Right lobe of liver (tissue), 6 donors: ENCODE measurements at regions not wholly inside any gene's neighbourhood (a gene's known extent, or its start where the extent isn't known, plus 50 kb on each side); places are given as distances from the start of the nearest gene placed in this dataset.

ENCODE experiments used
- ATAC-seq, 4 donors: fragments of 200-7000 bp; cut with Tn5 transposase; one replicate each; pipeline ENCODE4 v1.9.1; 2020; ENCODE audit warnings: mild to moderate bottlenecking in 4 of 4, moderate library complexity in 4 of 4
- DNase-seq, 3 donors: peaks; one replicate each; pipeline ENCODE4 v3.0.0-alpha.2; 2020
- H3K27ac ChIP-seq, 3 donors: fragments of 200-600 bp; one replicate each; pipeline ENCODE4 v1.8.0; 2022
- H3K27me3 ChIP-seq, 2 donors: fragments of 200-600 bp; one replicate each; pipeline ENCODE4 v1.8.0; 2022
- H3K36me3 ChIP-seq, 4 donors: fragments of 200-600 bp; sonication (generic) in 1 of 4; one replicate each; pipeline versions ENCODE4 v1.5.1 to v1.8.0; 2017 to 2022; ENCODE audit warnings: control low read depth in 1 of 4
- H3K4me1 ChIP-seq, 4 donors: fragments of 200-600 bp; sonication (generic) in 1 of 4; one replicate each; pipeline versions ENCODE4 v1.5.1 to v1.8.0; 2017 to 2022; ENCODE audit warnings: control low read depth in 1 of 4
- H3K4me3 ChIP-seq, 3 donors: fragments of 200-600 bp; one replicate each; pipeline ENCODE4 v1.8.0; 2022
- H3K9me3 ChIP-seq, 4 donors: fragments of 200-600 bp; sonication (generic) in 1 of 4; one replicate each; pipeline versions ENCODE4 v1.5.1 to v1.8.0; 2017 to 2022; ENCODE audit warnings: control low read depth in 1 of 4
- CTCF ChIP-seq, 4 donors: fragments of 200-600 bp in 3 of 4; fragments of 450-650 bp in 1 of 4; IDR thresholded peaks; one replicate each; pipeline versions ENCODE4 v1.5.1 to v1.8.0; 2016 to 2022; ENCODE audit warnings: antibody characterized with exemption in 4 of 4, mild to moderate bottlenecking in 2 of 4
- POLR2A ChIP-seq: fragments of 450-650 bp; IDR thresholded peaks from one replicate; pipeline ENCODE4 v1.6.1; 2017; ENCODE audit warnings: antibody characterized with exemption, mild to moderate bottlenecking
- WGBS: methylation state at CpG from one replicate; pipeline ENCODE4 v1.1.6; 2018; ENCODE audit warnings: low coverage, low lambda C conversion rate; ENCODE audit not compliant: insufficient coverage; ENCODE audit errors: missing lambda C conversion rate; 5-methylcytosine and 5-hydroxymethylcytosine counted together
- intact Hi-C, 2 donors: fragments of 100-400 bp; cut with DNase I; formaldehyde crosslinking; loops; one replicate each; pipeline versions ENCODE4 v1.11.2 to v1.14.1; 2022
- donor health status: DM: no; HTN: yes; CAD: no.
- donor health status: DM: no; HTN: no; CAD: no.
- donor health status: DM: no; HTN: no; CAD: no.
- donor health status: DM: no; HTN: yes; CAD: no.
- donor health status: DM: no; HTN: yes; CAD: no.

- no peaks in the 10 kb centered on the region for H3K9me3 ChIP-seq
- no peak for ATAC-seq
These were observed 133.5 kb upstream of the UFM1 start for GRCh38 chr13:38216181-38216580.

GRCh38 chr13:38213314-38213713 lies 136.3 kb upstream of the UFM1 start:
- no peaks in the 10 kb centered on the region for H3K4me1 ChIP-seq
- H3K4me3 ChIP-seq, result no peak overlapping the region
- WGBS, result 73% methylated on average over 1 of the region's 1 CpG
- no peak for ATAC-seq
- no peaks in the 10 kb centered on the region for H3K36me3 ChIP-seq
- TF ChIP-seq CTCF (IDR thresholded peaks at IDR 0.05), result no peak
- no peak for TF ChIP-seq POLR2A
- H3K27ac ChIP-seq, result no peak overlapping the region
- H3K27me3 ChIP-seq, result no peaks in the 10 kb centered on the region
- H3K9me3 ChIP-seq, result no peaks in the 10 kb centered on the region
- DNase-seq, result no peak
- intact Hi-C loops, result no loop called here

More at GRCh38 chr13:38216181-38216580, 133.5 kb upstream of the UFM1 start:
- no peak for TF ChIP-seq CTCF (IDR thresholded peaks at IDR 0.05)
- no peak for TF ChIP-seq POLR2A
- 69% methylated on average over 2 of the region's 2 CpGs for WGBS
- DNase-seq, result no peak
- H3K4me1 ChIP-seq, result no peaks in the 10 kb centered on the region
- H3K36me3 ChIP-seq, result no peaks in the 10 kb centered on the region
- intact Hi-C loops, result no loop called here
- H3K27ac ChIP-seq, result no peak overlapping the region
- no peak overlapping the region for H3K4me3 ChIP-seq
- H3K27me3 ChIP-seq, result no peaks in the 10 kb centered on the region

GRCh38 chr13:38210928-38211596 lies 138.6 kb upstream of the UFM1 start:
- Histone ChIP-seq H3K27me3 (no peaks in the 10 kb centered on the region), H3K27ac (no peak overlapping the region), H3K9me3 (no peaks in the 10 kb centered on the region), H3K4me1 (no peaks in the 10 kb centered on the region), H3K36me3 (no peaks in the 10 kb centered on the region), H3K4me3 (no peak overlapping the region)
- no peak for TF ChIP-seq POLR2A
- no peak for TF ChIP-seq CTCF (IDR thresholded peaks at IDR 0.05)
- WGBS, result 46% methylated on average over 3 of the region's 3 CpGs
- ATAC-seq, result no peak
- no peak for DNase-seq
- intact Hi-C loops, result no loop called here

GRCh38 chr13:38204556-38204955 lies 145.1 kb upstream of the UFM1 start:
- H3K27ac ChIP-seq, result no peak overlapping the region
- no peaks in the 10 kb centered on the region for H3K27me3 ChIP-seq
- H3K36me3 ChIP-seq, result no peaks in the 10 kb centered on the region
- H3K4me1 ChIP-seq, result no peaks in the 10 kb centered on the region
- TF ChIP-seq CTCF (IDR thresholded peaks at IDR 0.05), result no peak
- TF ChIP-seq POLR2A, result no peak
- ATAC-seq, result no peak
- H3K9me3 ChIP-seq, result no peaks in the 10 kb centered on the region
- intact Hi-C loops, result no loop called here
- H3K4me3 ChIP-seq, result no peak overlapping the region
- no peak for DNase-seq

- Histone ChIP-seq H3K4me3 (no peak overlapping the region), H3K27ac (no peak overlapping the region), H3K4me1 (no peaks in the 10 kb centered on the region), H3K36me3 (no peaks in the 10 kb centered on the region), H3K9me3 (no peaks in the 10 kb centered on the region), H3K27me3 (no peaks in the 10 kb centered on the region)
- ATAC-seq (no peak), DNase-seq (no peak)
- intact Hi-C loops, result no loop called here
- TF ChIP-seq CTCF (IDR thresholded peaks at IDR 0.05) (no peak), POLR2A (no peak)
- 60% methylated on average over 2 of the region's 4 CpGs for WGBS
These were observed 146.9 kb upstream of the UFM1 start for GRCh38 chr13:38202740-38203139.
